ENCODE measurements at regions not wholly inside any gene's neighbourhood (a gene's known extent, or its start where the extent isn't known, plus 50 kb on each side); places are given as distances from the start of the nearest gene placed in this dataset.

GRCh38 chr1:181386340-181386739 lies 97.0 kb upstream of the CACNA1E start:
- ATAC-seq (no peak), DNase-seq (no peak)
- H3K4me3 Mint-ChIP-seq = no peak overlapping the region
- H3K27ac Mint-ChIP-seq = no peak overlapping the region
- H3K4me1 Mint-ChIP-seq = peaks cover 10% of the 10 kb centered on the region
- peaks cover 6% of the 10 kb centered on the region for H3K36me3 Mint-ChIP-seq (ENCODE audit: low read depth)
- H3K27me3 Mint-ChIP-seq = no peaks in the 10 kb centered on the region
- H3K9me3 ChIP-seq (ENCODE audit: control insufficient read depth, low read length, poor library complexity, severe bottlenecking) = no peaks in the 10 kb centered on the region

GRCh38 chr1:181386951-181387350 lies 96.4 kb upstream of the CACNA1E start:
- H3K4me1 Mint-ChIP-seq = peaks cover 14% of the 10 kb centered on the region

GRCh38 chr1:181387702-181388101 lies 95.6 kb upstream of the CACNA1E start:
- no peak for ATAC-seq
- Mint-ChIP-seq H3K4me3 (no peak overlapping the region), H3K36me3 (ENCODE audit: low read depth) (peaks cover 6% of the 10 kb centered on the region), H3K27ac (peak overlapping the region; percentile 17), H3K4me1 (peaks cover 20% of the 10 kb centered on the region), H3K27me3 (no peaks in the 10 kb centered on the region)
- H3K9me3 ChIP-seq (ENCODE audit: control insufficient read depth, low read length, poor library complexity, severe bottlenecking) = no peaks in the 10 kb centered on the region
- no peak for DNase-seq

More at GRCh38 chr1:181386951-181387350, 96.4 kb upstream of the CACNA1E start:
- DNase-seq = no peak
- no peaks in the 10 kb centered on the region for H3K9me3 ChIP-seq (ENCODE audit: control insufficient read depth, low read length, poor library complexity, severe bottlenecking)
- no peak overlapping the region for H3K4me3 Mint-ChIP-seq
- H3K27me3 Mint-ChIP-seq = no peaks in the 10 kb centered on the region
- H3K27ac Mint-ChIP-seq = peak overlapping the region; percentile 17
- ATAC-seq = no peak
- H3K36me3 Mint-ChIP-seq (ENCODE audit: low read depth) = peaks cover 6% of the 10 kb centered on the region

GRCh38 chr1:181390410-181391077 lies 92.8 kb upstream of the CACNA1E start:
- Mint-ChIP-seq H3K36me3 (ENCODE audit: low read depth) (peaks cover 2% of the 10 kb centered on the region), H3K4me1 (peaks cover 32% of the 10 kb centered on the region), H3K27ac (no peak overlapping the region), H3K27me3 (no peaks in the 10 kb centered on the region), H3K4me3 (no peak overlapping the region)
- no peaks in the 10 kb centered on the region for H3K9me3 ChIP-seq (ENCODE audit: control insufficient read depth, low read length, poor library complexity, severe bottlenecking)
- DNase-seq = no peak
- ATAC-seq = no peak

GRCh38 chr1:181391301-181391900 lies 91.9 kb upstream of the CACNA1E start:
- H3K4me3 Mint-ChIP-seq = no peak overlapping the region
- H3K27ac Mint-ChIP-seq = peak overlapping the region; percentile 68
- peaks cover 2% of the 10 kb centered on the region for H3K36me3 Mint-ChIP-seq (ENCODE audit: low read depth)
- no peaks in the 10 kb centered on the region for H3K9me3 ChIP-seq (ENCODE audit: control insufficient read depth, low read length, poor library complexity, severe bottlenecking)
- DNase-seq (no peak), ATAC-seq (no peak)
- H3K4me1 Mint-ChIP-seq = peaks cover 32% of the 10 kb centered on the region
- no peaks in the 10 kb centered on the region for H3K27me3 Mint-ChIP-seq

GRCh38 chr1:181392133-181392532 lies 91.2 kb upstream of the CACNA1E start:
- Mint-ChIP-seq H3K4me3 (no peak overlapping the region), H3K27ac (peak overlapping the region; percentile 68), H3K27me3 (no peaks in the 10 kb centered on the region), H3K36me3 (ENCODE audit: low read depth) (peaks cover 2% of the 10 kb centered on the region), H3K4me1 (peaks cover 32% of the 10 kb centered on the region)
- ATAC-seq (no peak), DNase-seq (no peak)
- no peaks in the 10 kb centered on the region for H3K9me3 ChIP-seq (ENCODE audit: control insufficient read depth, low read length, poor library complexity, severe bottlenecking)

GRCh38 chr1:181392613-181393220 lies 90.6 kb upstream of the CACNA1E start:
- Mint-ChIP-seq H3K27ac (peak overlapping the region; percentile 68), H3K4me3 (peak overlapping the region; percentile 3), H3K36me3 (ENCODE audit: low read depth) (peaks cover 2% of the 10 kb centered on the region), H3K27me3 (no peaks in the 10 kb centered on the region), H3K4me1 (peaks cover 34% of the 10 kb centered on the region)
- DNase-seq (no peak), ATAC-seq (no peak)
- H3K9me3 ChIP-seq (ENCODE audit: control insufficient read depth, low read length, poor library complexity, severe bottlenecking) = no peaks in the 10 kb centered on the region

- H3K27me3 Mint-ChIP-seq = no peaks in the 10 kb centered on the region
- no peak for DNase-seq
These were observed 88.6 kb upstream of the CACNA1E start for GRCh38 chr1:181394766-181395165.

GRCh38 chr1:181396171-181396670 lies 87.1 kb upstream of the CACNA1E start:
- H3K9me3 ChIP-seq (ENCODE audit: control insufficient read depth, low read length, poor library complexity, severe bottlenecking) = no peaks in the 10 kb centered on the region
- no peak overlapping the region for H3K4me3 Mint-ChIP-seq
- DNase-seq = peak in 1 of 3 donors; percentile 24
- no peaks in the 10 kb centered on the region for H3K27me3 Mint-ChIP-seq
- no peaks in the 10 kb centered on the region for H3K36me3 Mint-ChIP-seq (ENCODE audit: low read depth)
- peaks cover 51% of the 10 kb centered on the region for H3K4me1 Mint-ChIP-seq
- peak; percentile 88 for ATAC-seq
- no peak overlapping the region for H3K27ac Mint-ChIP-seq

More at GRCh38 chr1:181394766-181395165, 88.6 kb upstream of the CACNA1E start:
- no peak for ATAC-seq
- H3K4me3 Mint-ChIP-seq = no peak overlapping the region
- no peak overlapping the region for H3K27ac Mint-ChIP-seq
- peaks cover under 1% of the 10 kb centered on the region for H3K36me3 Mint-ChIP-seq (ENCODE audit: low read depth)
- no peaks in the 10 kb centered on the region for H3K9me3 ChIP-seq (ENCODE audit: control insufficient read depth, low read length, poor library complexity, severe bottlenecking)
- peaks cover 48% of the 10 kb centered on the region for H3K4me1 Mint-ChIP-seq

GRCh38 chr1:181396811-181397210 lies 86.5 kb upstream of the CACNA1E start:
- DNase-seq = no peak
- Mint-ChIP-seq H3K4me1 (peaks cover 49% of the 10 kb centered on the region), H3K27ac (no peak overlapping the region), H3K27me3 (no peaks in the 10 kb centered on the region), H3K4me3 (no peak overlapping the region), H3K36me3 (ENCODE audit: low read depth) (no peaks in the 10 kb centered on the region)
- no peaks in the 10 kb centered on the region for H3K9me3 ChIP-seq (ENCODE audit: control insufficient read depth, low read length, poor library complexity, severe bottlenecking)
- no peak for ATAC-seq

GRCh38 chr1:181397845-181398244 lies 85.5 kb upstream of the CACNA1E start:
- peak in 1 of 3 donors; percentile 8 for DNase-seq
- no peaks in the 10 kb centered on the region for H3K27me3 Mint-ChIP-seq
- no peak overlapping the region for H3K27ac Mint-ChIP-seq
- ATAC-seq = peak; percentile 59
- H3K4me3 Mint-ChIP-seq = peak overlapping the region; percentile 74
- H3K4me1 Mint-ChIP-seq = peaks cover 44% of the 10 kb centered on the region
- no peaks in the 10 kb centered on the region for H3K36me3 Mint-ChIP-seq (ENCODE audit: low read depth)
- no peaks in the 10 kb centered on the region for H3K9me3 ChIP-seq (ENCODE audit: control insufficient read depth, low read length, poor library complexity, severe bottlenecking)

GRCh38 chr1:181398544-181398943 lies 84.8 kb upstream of the CACNA1E start:
- no peaks in the 10 kb centered on the region for H3K36me3 Mint-ChIP-seq (ENCODE audit: low read depth)
- ATAC-seq (no peak), DNase-seq (no peak)
- H3K9me3 ChIP-seq (ENCODE audit: control insufficient read depth, low read length, poor library complexity, severe bottlenecking) = no peaks in the 10 kb centered on the region
- H3K27me3 Mint-ChIP-seq = no peaks in the 10 kb centered on the region
- H3K4me3 Mint-ChIP-seq = peak overlapping the region; percentile 74
- H3K4me1 Mint-ChIP-seq = peaks cover 37% of the 10 kb centered on the region
- no peak overlapping the region for H3K27ac Mint-ChIP-seq

- no peak for DNase-seq
- no peaks in the 10 kb centered on the region for H3K27me3 Mint-ChIP-seq
- no peaks in the 10 kb centered on the region for H3K36me3 Mint-ChIP-seq (ENCODE audit: low read depth)
- no peak overlapping the region for H3K27ac Mint-ChIP-seq
- H3K4me1 Mint-ChIP-seq = peaks cover 17% of the 10 kb centered on the region
- no peaks in the 10 kb centered on the region for H3K9me3 ChIP-seq (ENCODE audit: control insufficient read depth, low read length, poor library complexity, severe bottlenecking)
- ATAC-seq = no peak
- no peak overlapping the region for H3K4me3 Mint-ChIP-seq
These were observed 77.7 kb upstream of the CACNA1E start for GRCh38 chr1:181405584-181405983.

Data from T-helper 17 cell (primary cell).